ENCODE measurements at regions not wholly inside any gene's neighbourhood (a gene's known extent, or its start where the extent isn't known, plus 50 kb on each side); places are given as distances from the start of the nearest gene placed in this dataset.

DNA sequence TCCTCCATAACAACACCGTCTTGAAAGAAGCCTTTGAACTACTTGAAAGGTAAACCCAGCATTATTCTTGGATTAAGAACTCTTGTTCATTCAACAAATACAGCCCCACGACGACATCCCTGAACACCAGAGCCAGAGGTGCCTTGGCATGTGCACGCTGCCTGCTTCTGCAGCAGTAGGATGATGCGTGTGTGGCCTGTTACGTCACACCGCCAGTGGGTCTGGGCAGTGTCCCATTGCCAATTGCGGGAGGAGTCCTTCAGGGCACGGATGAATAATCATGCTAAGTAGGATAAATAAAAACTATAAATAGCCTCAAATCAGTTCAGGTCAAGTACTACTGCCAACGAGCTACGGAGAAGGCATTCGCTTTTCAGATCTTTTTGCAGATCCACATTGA lies 380.5 kb downstream of the SHANK2 start:
- Histone ChIP-seq H3K4me1 (ENCODE audit: insufficient read depth) (no peaks in the 10 kb centered on the region), H3K27ac (no peak overlapping the region), H3K79me2 (no peaks in the 10 kb centered on the region), H3K36me3 (replicated peaks; ENCODE audit: insufficient read depth, low read depth) (no peaks in the 10 kb centered on the region), H3K27me3 (no peaks in the 10 kb centered on the region), H3K9me3 (ENCODE audit: low read depth) (no peaks in the 10 kb centered on the region), H3K4me3 (no peak overlapping the region), H3K9me2 (replicated peaks; ENCODE audit: insufficient read depth) (no peaks in the 10 kb centered on the region), H2AFZ (no peak overlapping the region), H3K4me2 (no peak overlapping the region), H4K20me1 (ENCODE audit: insufficient read depth, poor library complexity, severe bottlenecking) (no peaks in the 10 kb centered on the region)
- no peak for TF ChIP-seq EZH2 (IDR thresholded peaks at IDR 0.05; ENCODE audit: borderline replicate concordance)
- TF ChIP-seq, protein P1, sequence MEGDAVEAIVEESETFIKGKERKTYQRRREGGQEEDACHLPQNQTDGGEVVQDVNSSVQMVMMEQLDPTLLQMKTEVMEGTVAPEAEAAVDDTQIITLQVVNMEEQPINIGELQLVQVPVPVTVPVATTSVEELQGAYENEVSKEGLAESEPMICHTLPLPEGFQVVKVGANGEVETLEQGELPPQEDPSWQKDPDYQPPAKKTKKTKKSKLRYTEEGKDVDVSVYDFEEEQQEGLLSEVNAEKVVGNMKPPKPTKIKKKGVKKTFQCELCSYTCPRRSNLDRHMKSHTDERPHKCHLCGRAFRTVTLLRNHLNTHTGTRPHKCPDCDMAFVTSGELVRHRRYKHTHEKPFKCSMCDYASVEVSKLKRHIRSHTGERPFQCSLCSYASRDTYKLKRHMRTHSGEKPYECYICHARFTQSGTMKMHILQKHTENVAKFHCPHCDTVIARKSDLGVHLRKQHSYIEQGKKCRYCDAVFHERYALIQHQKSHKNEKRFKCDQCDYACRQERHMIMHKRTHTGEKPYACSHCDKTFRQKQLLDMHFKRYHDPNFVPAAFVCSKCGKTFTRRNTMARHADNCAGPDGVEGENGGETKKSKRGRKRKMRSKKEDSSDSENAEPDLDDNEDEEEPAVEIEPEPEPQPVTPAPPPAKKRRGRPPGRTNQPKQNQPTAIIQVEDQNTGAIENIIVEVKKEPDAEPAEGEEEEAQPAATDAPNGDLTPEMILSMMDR (IDR thresholded peaks at IDR 0.05; ENCODE audit: poor library complexity), result no peak
- no peak for TF ChIP-seq EZH2phosphoT487 (IDR thresholded peaks at IDR 0.05; ENCODE audit: low read depth, severe bottlenecking, unreplicated experiment)
- DNase-seq (ENCODE audit: low spot score), result no peak
- WGBS (ENCODE audit: low lambda C conversion rate, missing lambda C conversion rate), result 82% methylated on average over 12 of the region's 12 CpGs

DNA sequence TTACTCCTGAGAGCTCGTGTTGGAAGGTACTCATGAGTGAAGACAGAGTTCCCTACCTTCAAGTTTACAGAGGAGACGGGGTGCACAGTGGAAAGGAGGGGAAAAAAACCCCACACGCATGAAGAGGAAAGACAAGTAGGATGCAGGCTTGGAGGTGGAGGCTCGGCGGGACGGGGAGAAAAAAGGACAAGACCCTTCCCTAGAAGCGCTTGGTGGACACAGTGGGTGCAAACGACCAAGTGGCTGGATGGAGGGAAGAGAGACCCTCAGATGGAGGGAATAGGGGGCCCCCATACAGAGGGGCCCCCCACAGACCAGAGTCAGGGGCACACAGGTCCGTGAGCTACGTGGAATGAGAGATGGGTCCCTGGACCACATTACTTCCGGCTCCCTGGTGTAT lies 380.1 kb downstream of the SHANK2 start:
- Histone ChIP-seq H3K9me2 (replicated peaks; ENCODE audit: insufficient read depth) (no peaks in the 10 kb centered on the region), H3K36me3 (replicated peaks; ENCODE audit: insufficient read depth, low read depth) (no peaks in the 10 kb centered on the region), H3K4me1 (ENCODE audit: insufficient read depth) (no peaks in the 10 kb centered on the region), H3K4me3 (no peak overlapping the region), H3K4me2 (no peak overlapping the region), H3K79me2 (no peaks in the 10 kb centered on the region), H3K27ac (no peak overlapping the region), H3K27me3 (no peaks in the 10 kb centered on the region), H2AFZ (no peak overlapping the region), H4K20me1 (ENCODE audit: insufficient read depth, poor library complexity, severe bottlenecking) (no peaks in the 10 kb centered on the region), H3K9me3 (ENCODE audit: low read depth) (no peaks in the 10 kb centered on the region)
- 96% methylated on average over 11 of the region's 11 CpGs for WGBS (ENCODE audit: low lambda C conversion rate, missing lambda C conversion rate)
- no peak for TF ChIP-seq EZH2 (IDR thresholded peaks at IDR 0.05; ENCODE audit: borderline replicate concordance)
- no peak for DNase-seq (ENCODE audit: low spot score)

DNA sequence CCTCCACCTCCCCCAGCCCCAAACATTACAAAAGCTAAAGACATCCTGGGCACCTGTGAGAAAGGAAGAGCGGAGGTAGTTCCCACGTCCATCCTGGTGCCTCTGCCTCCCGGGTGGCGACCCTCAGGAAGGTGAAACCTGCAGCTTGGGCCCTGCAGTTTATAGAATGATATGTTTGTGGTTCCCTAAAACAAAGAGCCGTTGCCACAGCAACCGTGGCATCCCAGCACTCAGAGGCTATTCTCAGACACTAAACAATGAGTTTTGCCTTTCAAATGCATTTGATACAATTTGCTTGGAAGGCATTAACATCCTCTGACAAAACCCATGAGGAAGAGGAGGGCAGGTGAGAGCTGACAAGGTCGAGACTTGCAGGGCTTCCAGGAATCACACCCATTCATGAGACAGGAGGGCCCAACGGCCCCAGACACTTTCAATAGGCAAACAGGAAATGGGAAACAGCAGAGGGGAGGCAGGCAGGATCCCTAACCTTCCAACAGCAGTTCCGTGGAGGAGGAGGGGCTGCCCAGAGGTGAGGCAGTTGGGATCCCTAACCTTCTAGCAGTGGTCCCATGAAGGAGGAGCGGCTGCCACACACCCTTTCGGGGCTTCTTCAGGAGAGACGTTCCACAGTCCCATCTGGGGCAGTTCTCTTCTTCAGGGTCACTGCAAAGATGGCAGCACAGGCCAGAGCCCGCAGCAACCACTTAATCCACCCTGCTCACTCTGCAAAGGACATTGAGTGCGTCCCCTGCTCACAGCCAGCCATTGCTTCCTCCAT lies 379.2 kb downstream of the SHANK2 start:
- no peak overlapping the region for H3K4me3 ChIP-seq
- H3K36me3 ChIP-seq (replicated peaks; ENCODE audit: insufficient read depth, low read depth), result no peaks in the 10 kb centered on the region
- no peak overlapping the region for H3K27ac ChIP-seq
- WGBS (ENCODE audit: low lambda C conversion rate, missing lambda C conversion rate), result 70% methylated on average over 14 of the region's 14 CpGs
- H3K9me2 ChIP-seq (replicated peaks; ENCODE audit: insufficient read depth), result no peaks in the 10 kb centered on the region
- H3K4me1 ChIP-seq (ENCODE audit: insufficient read depth), result no peaks in the 10 kb centered on the region
- H3K4me2 ChIP-seq, result no peak overlapping the region
- no peak overlapping the region for H2AFZ ChIP-seq
- H3K79me2 ChIP-seq, result no peaks in the 10 kb centered on the region
- TF ChIP-seq EZH2 (IDR thresholded peaks at IDR 0.05; ENCODE audit: borderline replicate concordance) (no peak), EZH2phosphoT487 (IDR thresholded peaks at IDR 0.05; ENCODE audit: low read depth, severe bottlenecking, unreplicated experiment) (no peak)
- TF ChIP-seq, protein P1 (IDR thresholded peaks at IDR 0.05; ENCODE audit: poor library complexity), result no peak
- no peaks in the 10 kb centered on the region for H3K27me3 ChIP-seq
- DNase-seq (ENCODE audit: low spot score), result no peak
- no peaks in the 10 kb centered on the region for H4K20me1 ChIP-seq (ENCODE audit: insufficient read depth, poor library complexity, severe bottlenecking)
- H3K9me3 ChIP-seq (ENCODE audit: low read depth), result no peaks in the 10 kb centered on the region

DNA sequence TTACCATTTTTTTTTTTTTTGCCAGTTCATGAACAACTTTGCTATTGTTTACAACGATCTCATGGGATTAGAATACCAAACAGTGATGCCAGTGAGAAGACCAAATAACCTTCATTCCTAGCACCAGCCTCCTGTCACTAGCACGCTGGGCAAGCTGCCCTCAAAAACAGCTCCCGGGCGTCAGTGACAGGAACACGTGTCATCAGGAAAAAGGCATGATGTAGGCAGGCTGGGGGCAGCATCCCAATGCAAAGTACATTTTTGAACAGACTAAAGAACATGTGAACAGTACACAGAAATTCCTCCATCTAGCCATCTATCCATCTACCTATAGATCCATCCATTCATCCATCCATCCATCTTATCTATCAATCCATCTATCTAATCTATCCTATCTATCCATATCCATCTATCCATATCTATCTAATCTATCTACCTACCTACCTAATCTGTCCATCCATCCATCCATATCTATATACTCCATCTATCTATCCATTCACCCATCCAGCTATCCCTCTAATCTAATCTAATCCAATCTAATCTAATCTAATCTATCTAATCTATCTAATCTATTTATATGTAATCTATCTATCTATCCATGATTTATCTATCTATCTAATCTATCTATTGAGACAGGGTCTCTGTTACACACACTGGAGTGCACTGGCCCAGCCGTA lies 378.5 kb downstream of the SHANK2 start:
- Histone ChIP-seq H3K27me3 (no peaks in the 10 kb centered on the region), H3K79me2 (no peaks in the 10 kb centered on the region), H3K36me3 (replicated peaks; ENCODE audit: insufficient read depth, low read depth) (no peaks in the 10 kb centered on the region), H3K9me2 (replicated peaks; ENCODE audit: insufficient read depth) (no peaks in the 10 kb centered on the region), H3K27ac (no peak overlapping the region), H3K4me2 (no peak overlapping the region), H3K9me3 (ENCODE audit: low read depth) (no peaks in the 10 kb centered on the region), H2AFZ (no peak overlapping the region), H3K4me3 (no peak overlapping the region), H4K20me1 (ENCODE audit: insufficient read depth, poor library complexity, severe bottlenecking) (no peaks in the 10 kb centered on the region), H3K4me1 (ENCODE audit: insufficient read depth) (no peaks in the 10 kb centered on the region)
- WGBS (ENCODE audit: low lambda C conversion rate, missing lambda C conversion rate), result 85% methylated on average over 6 of the region's 6 CpGs
- TF ChIP-seq EZH2phosphoT487 (IDR thresholded peaks at IDR 0.05; ENCODE audit: low read depth, severe bottlenecking, unreplicated experiment) (no peak), EZH2 (IDR thresholded peaks at IDR 0.05; ENCODE audit: borderline replicate concordance) (no peak)
- TF ChIP-seq, protein P1 (IDR thresholded peaks at IDR 0.05; ENCODE audit: poor library complexity), result no peak
- no peak for DNase-seq (ENCODE audit: low spot score)
